Fibroblast of mammary gland (primary cell): ENCODE measurements at regions not wholly inside any gene's neighbourhood (a gene's known extent, or its start where the extent isn't known, plus 50 kb on each side); places are given as distances from the start of the nearest gene placed in this dataset.

Source experiments
- DNase-seq: peaks from one replicate; pipeline ENCODE4 v3.0.0-alpha.2; 2010; ENCODE audit warnings: low read depth
- H3K4me3 ChIP-seq: 2 replicates; pipeline ENCODE4 v1.5.1; 2011; ENCODE audit warnings: low read depth, mild to moderate bottlenecking, low read length, moderate library complexity; ENCODE audit not compliant: control insufficient read depth
- CTCF ChIP-seq: conservative IDR thresholded peaks from 2 replicates; pipeline ENCODE4 v1.5.1; 2011; ENCODE audit warnings: low read depth, low read length, inconsistent platforms; ENCODE audit not compliant: control insufficient read depth, insufficient read depth

DNA sequence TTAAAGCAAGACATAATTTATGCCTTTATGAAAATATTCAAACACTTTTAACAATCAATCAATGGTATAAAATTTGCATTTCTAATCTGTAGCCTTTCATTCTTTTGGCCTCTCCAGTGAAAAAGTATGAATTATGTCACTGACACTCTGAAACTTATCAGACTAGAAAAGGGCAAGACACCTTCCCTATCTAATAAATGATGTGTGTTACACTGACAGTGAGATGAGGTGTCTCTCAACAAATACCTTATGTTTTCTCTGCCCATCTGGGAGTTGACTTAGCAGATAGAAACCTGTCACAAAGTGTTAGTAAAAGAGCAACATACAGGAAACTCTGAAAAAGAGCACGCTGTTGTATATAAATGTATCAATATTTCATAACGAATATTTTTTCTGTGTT is 94.2 kb upstream of the TECRL start:
- no peak for TF ChIP-seq CTCF
- DNase-seq: no peak
- H3K4me3 ChIP-seq: no peak overlapping the region

DNA sequence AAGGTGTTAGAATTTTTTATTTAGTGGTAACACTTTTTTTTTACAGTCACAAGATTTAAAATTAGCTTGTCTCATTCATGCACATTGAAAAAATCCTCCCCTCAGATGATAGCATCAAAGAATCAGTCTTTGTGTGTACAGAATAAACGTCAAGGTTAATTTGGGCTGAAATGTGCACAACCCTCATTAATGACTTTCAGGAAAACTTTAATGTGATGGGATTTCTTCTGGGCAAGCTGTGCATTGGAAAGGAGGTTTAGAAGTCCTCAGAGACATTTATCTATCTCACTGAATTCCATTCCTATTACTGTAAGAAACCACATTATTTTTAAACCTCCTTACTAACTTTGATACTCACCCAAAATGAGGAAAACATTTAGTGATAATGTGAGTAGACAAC is 88.2 kb upstream of the TECRL start:
- TF ChIP-seq CTCF: no peak
- no peak for DNase-seq
- H3K4me3 ChIP-seq: no peak overlapping the region

DNA sequence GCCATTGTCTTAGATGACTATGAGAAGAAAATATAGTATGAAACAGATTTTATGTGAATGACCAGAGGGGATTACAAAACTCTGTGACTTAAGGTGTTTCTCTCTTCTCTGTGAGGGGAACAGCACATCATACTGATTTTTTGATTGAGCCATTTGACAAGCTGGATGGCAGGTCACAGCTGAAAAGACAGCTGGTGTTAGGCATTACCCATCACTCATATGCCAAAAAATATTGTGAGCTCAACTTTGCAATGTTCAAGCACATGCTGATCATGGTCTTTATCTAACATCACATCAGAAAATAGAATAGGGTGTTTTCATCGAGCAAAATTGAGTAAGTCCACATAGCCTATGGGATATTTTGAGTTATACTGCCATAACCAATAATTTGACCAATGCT is 86.7 kb upstream of the TECRL start:
- DNase-seq: no peak
- no peak for TF ChIP-seq CTCF
- H3K4me3 ChIP-seq: no peak overlapping the region

GRCh38 chr4:64489628-64490027 is 80.4 kb upstream of the TECRL start:
- no peak overlapping the region for H3K4me3 ChIP-seq
- DNase-seq: no peak
- TF ChIP-seq CTCF: no peak

DNA sequence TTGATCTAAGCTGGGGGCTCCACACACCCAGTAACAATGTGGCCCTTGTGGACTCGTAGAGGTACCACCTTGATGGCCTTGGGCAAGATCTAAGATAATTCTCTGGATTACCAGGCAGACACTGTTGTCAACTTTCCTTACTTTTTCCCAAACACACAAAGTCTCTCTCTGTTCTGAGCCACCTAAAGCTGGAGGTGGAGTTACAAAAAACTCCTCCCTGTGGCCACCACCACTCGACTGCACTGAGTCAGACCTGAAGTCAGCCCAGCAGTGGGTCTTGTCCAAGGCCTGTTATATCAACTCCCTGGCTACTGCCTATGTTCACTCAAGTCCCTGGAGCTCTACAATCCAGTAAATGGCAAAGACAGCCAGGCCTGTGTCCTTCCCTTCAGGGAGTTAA is 70.1 kb upstream of the TECRL start:
- no peak for TF ChIP-seq CTCF
- no peak for DNase-seq
- H3K4me3 ChIP-seq: no peak overlapping the region

GRCh38 chr4:64477127-64477526 is 67.9 kb upstream of the TECRL start:
- no peak for TF ChIP-seq CTCF
- no peak overlapping the region for H3K4me3 ChIP-seq
- DNase-seq: no peak

- no peak overlapping the region for H3K4me3 ChIP-seq
- DNase-seq: no peak
- TF ChIP-seq CTCF: no peak
Observed at GRCh38 chr4:64465263-64465662, 56.0 kb upstream of the TECRL start.
